Fibroblast of villous mesenchyme (primary cell): ENCODE measurements at regions not wholly inside any gene's neighbourhood (a gene's known extent, or its start where the extent isn't known, plus 50 kb on each side); places are given as distances from the start of the nearest gene placed in this dataset.
A peak's percentile ranks its signal among the peaks of the same experiment; 100 is the strongest.

Experiments
- DNase-seq: peaks from one replicate; pipeline ENCODE4 v3.0.0-alpha.2; 2010; ENCODE audit warnings: low read depth
- H3K4me3 ChIP-seq: 2 replicates; pipeline ENCODE4 v1.5.1; 2011; ENCODE audit warnings: low read depth, mild to moderate bottlenecking, low read length
- TF ChIP-seq, protein P1 (sequence below): IDR thresholded peaks from 2 replicates; pipeline ENCODE4 v1.5.1; 2012; ENCODE audit warnings: low read depth, mild to moderate bottlenecking, low read length; ENCODE audit not compliant: insufficient read depth

DNA sequence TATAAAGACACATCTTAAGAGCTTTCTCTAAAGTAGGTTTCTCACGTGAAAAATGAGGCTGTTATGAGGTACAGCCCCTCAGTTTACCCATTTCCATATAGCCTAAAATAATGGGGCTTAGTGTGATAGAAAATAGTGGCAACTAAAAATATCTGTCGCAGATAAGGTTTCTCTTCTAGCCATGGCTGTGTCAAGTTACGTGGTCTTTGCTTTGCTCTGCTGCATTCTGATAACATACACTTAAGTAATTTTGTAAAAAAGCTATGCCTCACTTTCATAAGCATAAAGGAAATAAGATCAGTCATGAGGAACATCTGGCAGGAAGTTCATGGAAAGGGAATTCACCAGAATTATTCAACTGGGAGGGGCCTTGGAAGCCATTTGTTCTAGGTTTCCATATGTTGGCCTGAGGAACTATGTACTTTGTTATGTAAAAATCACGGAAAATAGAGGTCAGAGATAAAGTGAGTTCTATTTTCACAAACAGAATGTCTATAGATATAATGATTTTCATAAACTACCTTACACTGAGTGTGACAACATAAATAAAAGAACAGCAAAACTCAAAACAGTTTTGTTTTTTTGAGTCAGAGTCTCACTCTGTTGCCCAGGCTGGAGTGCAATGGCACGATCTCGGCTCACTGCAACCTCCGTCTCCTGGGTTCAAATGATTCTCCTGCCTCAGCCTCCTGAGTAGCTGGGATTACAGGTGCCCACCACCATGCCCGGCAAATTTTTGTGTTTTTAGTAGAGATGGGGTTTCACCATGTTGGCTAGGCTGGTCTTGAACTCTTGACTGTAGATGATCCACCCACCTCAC, 195.6 kb upstream of the KRR1 start:
- DNase-seq: peak; percentile 87
- TF ChIP-seq, protein P1, sequence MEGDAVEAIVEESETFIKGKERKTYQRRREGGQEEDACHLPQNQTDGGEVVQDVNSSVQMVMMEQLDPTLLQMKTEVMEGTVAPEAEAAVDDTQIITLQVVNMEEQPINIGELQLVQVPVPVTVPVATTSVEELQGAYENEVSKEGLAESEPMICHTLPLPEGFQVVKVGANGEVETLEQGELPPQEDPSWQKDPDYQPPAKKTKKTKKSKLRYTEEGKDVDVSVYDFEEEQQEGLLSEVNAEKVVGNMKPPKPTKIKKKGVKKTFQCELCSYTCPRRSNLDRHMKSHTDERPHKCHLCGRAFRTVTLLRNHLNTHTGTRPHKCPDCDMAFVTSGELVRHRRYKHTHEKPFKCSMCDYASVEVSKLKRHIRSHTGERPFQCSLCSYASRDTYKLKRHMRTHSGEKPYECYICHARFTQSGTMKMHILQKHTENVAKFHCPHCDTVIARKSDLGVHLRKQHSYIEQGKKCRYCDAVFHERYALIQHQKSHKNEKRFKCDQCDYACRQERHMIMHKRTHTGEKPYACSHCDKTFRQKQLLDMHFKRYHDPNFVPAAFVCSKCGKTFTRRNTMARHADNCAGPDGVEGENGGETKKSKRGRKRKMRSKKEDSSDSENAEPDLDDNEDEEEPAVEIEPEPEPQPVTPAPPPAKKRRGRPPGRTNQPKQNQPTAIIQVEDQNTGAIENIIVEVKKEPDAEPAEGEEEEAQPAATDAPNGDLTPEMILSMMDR: no peak
- no peak overlapping the region for H3K4me3 ChIP-seq

- DNase-seq: peak; percentile 98
- TF ChIP-seq, protein P1: no peak
- no peak overlapping the region for H3K4me3 ChIP-seq
Measured at GRCh38 chr12:75705749-75706711, 194.6 kb upstream of the KRR1 start.

DNA sequence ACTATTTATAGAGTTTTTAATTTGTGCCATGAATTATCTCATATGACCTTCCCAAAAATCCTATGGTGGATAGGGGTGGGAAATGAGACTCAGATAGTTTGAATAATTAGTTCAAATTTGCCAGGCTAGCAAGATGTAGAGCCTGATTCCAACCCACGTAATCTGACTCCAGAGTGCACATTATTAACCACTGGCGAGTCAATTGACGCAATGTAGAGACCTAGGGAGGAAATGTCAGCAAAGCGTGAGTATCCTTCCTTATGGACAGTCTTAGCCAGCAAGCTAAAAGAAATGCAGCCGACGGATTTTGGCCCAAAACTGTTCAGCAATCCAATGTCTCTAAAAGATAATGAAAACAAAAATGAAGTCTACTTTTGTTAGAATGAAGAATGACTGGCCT, 193.3 kb upstream of the KRR1 start:
- DNase-seq: no peak
- TF ChIP-seq, protein P1: no peak
- no peak overlapping the region for H3K4me3 ChIP-seq

- no peak overlapping the region for H3K4me3 ChIP-seq
- TF ChIP-seq, protein P1: no peak
- DNase-seq: no peak
Measured at GRCh38 chr12:75704208-75704607, 192.8 kb upstream of the KRR1 start.

DNA sequence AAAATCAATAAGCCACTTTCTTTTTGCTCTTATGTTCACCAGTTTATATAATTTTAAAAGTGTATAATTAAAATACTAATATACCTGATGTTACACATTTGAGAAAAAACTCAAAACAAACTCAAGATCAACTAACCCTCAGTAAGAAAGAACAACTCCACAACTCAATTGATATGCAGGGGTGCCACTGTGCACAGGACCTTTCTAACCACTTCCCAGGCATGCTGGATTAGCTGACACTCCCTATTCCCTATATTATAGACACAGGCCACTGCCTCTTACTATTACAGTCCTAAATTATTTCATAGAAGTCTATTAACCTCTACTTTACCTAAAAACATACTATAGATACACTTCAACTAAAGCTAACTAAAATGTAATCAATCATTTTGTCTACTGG, 191.7 kb upstream of the KRR1 start:
- no peak overlapping the region for H3K4me3 ChIP-seq
- DNase-seq: no peak
- TF ChIP-seq, protein P1: no peak

DNA sequence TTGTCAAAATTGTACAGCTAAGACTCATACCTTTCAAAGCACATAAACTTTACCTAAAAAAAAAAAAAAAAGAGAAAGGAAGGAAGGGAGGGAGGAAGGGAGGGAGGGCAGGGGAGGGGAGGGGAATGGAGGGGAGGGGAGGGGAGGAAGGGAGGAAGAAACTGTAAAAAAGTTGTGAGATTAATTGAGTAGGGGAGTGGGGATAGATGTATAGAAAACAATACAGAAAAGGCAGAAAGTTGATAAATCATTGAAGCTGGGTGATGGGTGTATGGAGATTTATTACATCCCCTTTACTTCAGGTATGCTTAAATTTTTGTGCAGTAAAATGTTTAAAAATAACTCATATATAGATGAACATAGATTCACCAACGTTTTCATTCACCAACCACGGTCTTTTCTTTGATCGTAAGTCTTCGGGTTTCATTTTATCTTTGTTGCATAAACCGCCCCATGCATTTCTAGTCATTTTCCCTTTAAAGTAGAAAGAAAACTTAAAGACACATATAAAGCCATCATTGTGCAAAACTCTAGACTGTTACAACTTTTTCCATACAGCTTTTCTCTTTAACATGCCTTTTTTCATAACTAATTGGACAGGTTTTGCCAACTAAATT, 191.2 kb upstream of the KRR1 start:
- H3K4me3 ChIP-seq: no peak overlapping the region
- DNase-seq: no peak
- TF ChIP-seq, protein P1: no peak
